Cerebellar nuclear complex (tissue), 1 donor: ENCODE measurements at regions not wholly inside any gene's neighbourhood (a gene's known extent, or its start where the extent isn't known, plus 50 kb on each side); places are given as distances from the start of the nearest gene placed in this dataset.

ENCODE experiments used
- DNase-seq, 2 experiments: peaks; one replicate each; lab custom pipeline; 2025; lab: John Stamatoyannopoulos, UW

DNA sequence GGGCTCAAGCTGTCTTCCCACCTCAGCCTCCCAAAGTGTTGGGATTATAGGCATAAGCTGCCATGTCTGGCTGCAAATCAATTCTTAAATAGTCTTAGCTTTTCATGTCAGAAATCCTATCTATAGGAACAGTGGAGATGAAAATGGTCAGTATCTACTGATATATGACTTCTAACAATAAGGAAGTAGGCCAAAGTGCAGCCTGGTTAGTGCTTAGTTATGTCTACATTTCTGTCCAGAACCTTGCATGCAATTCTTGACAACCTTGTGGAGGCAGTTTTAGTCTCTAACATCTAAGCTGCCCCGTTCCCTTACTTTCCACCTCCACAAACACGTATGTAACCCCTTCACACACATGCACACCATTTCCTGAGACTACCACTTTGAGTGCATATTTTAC is 169.2 kb upstream of the SPATS2L start:
- DNase-seq: no peak

- no peak for DNase-seq
Observed at GRCh38 chr2:200137691-200138090, 168.8 kb upstream of the SPATS2L start.

- DNase-seq: no peak
Observed at GRCh38 chr2:200138391-200139124, 167.9 kb upstream of the SPATS2L start.

DNA sequence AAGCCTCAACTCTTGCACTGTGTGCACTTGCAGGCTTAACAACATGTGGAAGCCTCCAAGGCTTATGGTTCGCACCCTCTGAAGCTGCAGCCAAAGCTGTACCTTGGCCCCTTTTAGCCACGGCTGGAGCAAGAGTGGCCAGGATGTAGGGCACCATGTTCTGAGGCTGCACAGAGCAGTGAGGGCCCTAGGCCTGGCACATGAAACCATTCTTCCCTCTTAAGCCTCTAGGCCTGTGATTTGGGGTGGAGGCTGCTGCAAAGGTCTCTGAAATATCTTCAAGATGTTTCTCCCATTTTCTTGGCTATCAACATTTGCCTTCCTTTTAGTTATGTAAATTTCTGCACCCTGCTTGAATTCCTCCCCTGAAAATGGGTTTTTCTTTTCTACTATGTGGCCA is 161.9 kb upstream of the SPATS2L start:
- no peak for DNase-seq

DNA sequence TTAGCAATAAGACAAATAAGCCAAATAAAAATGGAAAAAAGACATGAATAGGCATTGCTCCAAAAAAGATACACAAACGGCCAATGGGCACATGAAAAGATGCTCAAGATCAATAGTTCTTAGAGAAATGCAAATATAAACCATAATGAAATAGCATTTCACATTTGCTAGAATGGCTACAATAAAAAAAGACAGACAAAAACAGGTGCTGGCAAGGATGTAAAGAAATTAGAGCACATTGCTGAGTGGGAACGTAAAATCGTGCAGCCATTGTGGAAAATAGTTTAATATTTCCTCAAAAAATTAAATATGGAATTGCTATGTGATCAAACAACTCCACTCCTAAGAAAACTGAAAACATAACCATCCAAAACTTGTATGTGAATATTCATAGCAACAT is 160.0 kb upstream of the SPATS2L start:
- DNase-seq: no peak

- no peak for DNase-seq
Observed at GRCh38 chr2:200147371-200147770, 159.1 kb upstream of the SPATS2L start.

GRCh38 chr2:200148366-200148765 is 158.1 kb upstream of the SPATS2L start:
- no peak for DNase-seq

GRCh38 chr2:200150411-200151086 is 155.9 kb upstream of the SPATS2L start:
- DNase-seq: no peak

DNA sequence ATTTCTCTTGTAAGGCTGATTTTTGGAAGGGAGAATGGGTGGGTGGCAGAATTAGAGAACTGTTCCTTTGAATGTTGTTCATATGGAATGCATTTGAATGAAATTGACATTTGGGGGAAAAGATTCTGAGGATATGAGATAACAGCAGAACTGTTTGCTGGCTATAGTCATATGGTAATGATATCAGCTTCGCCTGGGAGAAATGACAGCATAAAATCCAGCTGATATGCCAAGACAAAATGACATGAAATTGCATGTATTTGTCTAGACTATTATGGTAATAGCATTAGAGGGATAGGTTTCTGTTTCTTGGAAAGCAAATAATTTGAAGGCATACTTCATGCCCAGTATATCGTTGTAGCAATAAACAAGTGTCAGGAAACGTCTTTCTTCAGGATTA is 150.8 kb upstream of the SPATS2L start:
- DNase-seq: no peak

- no peak for DNase-seq
Observed at GRCh38 chr2:200156166-200156835, 150.2 kb upstream of the SPATS2L start.

DNA sequence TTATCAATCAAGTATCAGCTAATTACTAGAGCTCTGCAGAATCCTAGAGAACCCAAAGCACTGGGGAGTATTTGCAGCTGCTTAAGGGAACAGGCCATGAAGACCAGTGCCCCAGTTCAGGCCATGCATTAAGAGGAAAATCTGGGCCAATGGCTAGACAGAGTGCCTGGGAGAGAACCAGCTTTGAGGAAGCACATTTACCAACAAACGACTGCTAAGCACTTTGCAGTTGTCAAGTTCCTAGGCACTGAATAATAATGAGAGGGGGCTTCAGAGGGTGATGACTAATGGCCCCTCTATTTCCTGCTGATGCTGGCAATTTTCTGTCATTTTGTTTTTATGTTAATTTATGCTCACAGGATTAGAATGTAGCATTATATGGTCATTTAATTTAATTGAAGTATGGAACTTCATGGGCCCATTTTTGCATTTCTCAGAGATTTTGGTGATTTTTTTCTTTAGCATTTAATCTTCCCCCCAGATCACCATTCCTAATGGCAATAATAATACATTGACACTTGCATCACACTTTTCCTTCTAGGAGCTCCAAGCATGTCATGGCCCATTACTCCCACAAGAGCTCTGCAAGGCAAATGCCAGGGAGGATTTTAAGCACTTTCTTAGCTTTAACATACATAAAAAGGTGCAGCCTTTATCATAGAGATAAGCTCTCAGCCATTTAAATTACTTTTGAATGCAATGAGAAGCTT is 147.7 kb upstream of the SPATS2L start:
- no peak for DNase-seq

- no peak for DNase-seq
Observed at GRCh38 chr2:200159357-200159707, 147.2 kb upstream of the SPATS2L start.

DNA sequence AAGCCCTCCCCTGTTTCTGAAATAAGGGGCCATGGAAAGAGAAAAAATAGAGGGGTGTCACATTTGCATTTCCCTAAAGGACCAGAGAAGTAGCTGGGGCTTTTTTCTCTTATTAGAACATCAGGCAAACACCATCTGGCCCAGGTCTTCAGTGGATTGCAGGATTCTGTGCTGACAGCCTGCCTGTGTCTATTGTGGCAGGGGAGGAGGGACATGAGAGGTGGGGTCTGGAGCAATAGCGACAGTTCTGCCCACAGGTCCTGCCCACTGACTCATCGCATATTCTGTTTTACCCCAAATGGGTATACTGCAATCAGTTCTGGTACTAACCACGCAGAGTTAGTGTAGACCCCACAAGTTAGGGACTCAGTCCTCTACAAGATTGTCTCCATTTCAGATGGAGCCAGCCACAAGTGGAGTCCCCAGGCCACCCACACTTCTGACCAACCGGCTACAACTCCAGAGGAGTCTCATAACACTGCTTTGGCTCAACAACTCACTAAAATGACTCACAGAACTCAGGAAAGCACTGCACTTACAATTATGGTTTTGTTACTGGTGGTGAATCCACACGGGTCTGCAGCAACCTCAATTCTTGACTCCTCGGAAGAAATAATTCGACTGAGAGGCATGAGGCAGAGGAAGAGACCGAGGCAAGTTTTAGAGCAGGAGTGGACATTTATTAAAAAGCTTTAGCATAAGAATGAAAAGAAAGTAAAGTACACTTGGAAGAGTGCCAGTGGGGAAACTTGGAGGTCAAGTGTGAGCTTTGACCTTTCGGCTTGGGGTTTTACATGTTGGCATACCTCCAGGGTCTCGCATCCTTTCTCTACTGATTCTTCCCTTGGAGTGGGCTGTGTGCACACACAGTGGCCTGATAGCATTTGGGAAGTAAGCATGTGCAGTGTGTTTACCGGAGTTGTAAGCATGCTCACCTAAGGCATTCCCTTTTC is 146.4 kb upstream of the SPATS2L start:
- no peak for DNase-seq

DNA sequence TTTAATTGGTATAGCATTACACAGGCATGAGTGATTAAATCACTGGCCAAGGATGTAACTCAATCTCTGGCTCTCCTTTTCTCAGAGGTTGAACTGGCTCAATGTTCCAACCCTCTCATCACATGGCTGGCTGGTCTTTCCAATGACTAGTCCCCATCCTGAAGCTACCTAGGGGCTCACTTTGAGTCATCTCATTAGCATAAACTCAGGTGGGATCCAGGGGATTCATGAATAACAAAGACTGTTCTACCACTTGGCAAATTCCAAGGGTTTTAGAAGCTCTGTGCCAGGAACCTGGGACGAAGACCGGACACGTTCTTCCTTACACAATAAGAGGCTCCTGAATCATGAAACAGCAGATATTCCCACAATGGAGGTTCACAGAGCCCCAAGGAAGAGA is 145.0 kb upstream of the SPATS2L start:
- DNase-seq: no peak

- DNase-seq: no peak
Observed at GRCh38 chr2:200165687-200166086, 140.8 kb upstream of the SPATS2L start.

DNA sequence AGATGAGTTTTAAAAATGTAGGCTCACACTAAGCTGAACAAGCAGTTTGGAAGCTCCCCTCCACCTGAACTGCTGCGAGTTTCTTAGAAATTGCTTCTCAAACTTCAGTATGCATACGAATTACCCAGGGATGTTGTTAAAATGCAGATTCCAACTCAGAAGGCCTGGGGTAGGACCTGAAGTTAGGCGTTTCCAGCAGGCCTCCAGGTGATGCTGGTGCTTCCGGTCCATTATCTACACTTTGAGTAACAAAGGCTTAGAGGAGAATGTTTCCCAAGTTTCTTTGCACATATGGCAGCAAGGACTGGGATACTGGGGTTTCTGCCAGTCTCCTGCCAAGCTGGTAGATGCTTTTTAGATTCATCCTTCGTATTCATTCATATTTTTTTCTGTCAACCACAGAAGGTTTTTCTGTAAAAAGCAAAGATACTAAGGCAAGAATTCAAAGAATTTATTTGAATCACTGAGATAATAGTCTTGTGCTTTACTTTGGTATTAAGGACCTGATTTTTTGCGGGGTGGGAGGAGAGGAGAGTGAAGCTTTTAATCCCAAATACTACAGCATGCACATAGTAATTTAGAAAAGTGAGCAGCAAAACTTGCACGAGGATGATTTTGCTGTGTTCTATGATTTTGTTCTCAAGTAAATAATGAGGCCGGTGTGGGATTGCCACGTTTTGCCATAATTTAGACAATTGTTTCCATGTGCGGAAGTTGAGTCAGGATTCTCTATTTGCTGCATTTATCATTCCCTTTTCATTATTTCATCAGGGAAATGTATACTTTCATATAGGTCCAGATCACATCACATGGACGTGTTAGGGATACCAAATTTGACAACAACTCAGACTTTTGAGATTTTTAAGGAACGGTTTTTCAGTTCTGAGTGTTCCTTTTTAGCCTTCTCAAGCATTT is 137.6 kb upstream of the SPATS2L start:
- no peak for DNase-seq

- no peak for DNase-seq
Observed at GRCh38 chr2:200170221-200170620, 136.3 kb upstream of the SPATS2L start.

DNA sequence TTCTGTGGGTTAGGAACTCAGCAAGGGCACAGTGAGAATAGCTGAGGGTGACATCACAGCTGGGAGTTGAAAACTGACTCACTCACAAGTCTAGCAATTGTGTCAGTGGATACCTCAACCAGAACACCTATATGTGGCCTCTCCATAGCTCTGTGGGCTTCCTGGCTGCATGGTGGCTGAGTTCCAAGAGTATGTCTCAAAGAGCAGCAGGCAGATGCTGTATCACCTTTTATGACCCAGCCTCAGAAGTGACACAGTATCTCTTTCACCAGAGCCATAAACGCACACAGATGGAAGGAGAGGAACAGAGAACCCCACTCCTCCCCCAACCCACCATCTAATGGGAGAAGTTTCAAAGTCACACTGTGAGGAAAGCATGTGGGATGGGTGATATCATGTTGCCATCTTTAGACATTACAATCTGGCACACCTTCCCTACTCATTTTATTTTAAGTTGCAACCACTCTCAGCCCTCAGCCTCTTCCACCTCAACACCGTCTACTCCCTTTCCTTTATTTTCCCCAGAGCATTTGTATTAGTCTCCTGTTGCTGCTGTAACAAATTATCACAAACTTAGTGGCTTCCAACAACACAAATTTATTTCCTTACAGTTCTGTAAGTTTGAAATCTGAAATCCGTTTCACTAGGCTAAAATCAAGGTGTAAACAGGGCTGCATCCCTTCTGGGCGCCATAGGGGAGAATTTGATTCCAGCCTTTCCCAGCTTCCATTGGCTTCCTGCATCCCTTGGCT is 134.6 kb upstream of the SPATS2L start:
- no peak for DNase-seq

GRCh38 chr2:200172521-200172920 is 134.0 kb upstream of the SPATS2L start:
- no peak for DNase-seq
